ENCODE measurements at regions not wholly inside any gene's neighbourhood (a gene's known extent, or its start where the extent isn't known, plus 50 kb on each side); places are given as distances from the start of the nearest gene placed in this dataset.

DNA sequence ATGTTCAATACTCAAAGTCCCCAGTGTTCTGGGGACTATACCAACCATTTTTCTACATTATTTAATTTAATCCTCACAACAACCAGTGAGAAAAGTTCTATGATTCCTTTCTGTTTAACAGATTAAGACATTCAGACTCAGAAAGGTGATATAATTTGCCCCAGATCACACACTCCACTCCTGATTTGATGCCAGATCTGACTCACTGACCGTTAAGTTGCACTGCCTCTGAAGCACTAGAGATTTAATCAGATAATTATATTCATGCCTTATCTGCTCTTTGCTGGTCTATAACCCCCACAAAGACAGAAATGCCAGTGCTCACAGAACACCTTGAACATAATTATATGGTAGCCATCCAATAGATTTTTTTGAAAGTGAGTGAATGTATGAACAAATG, 501.0 kb downstream of the IGSF11 start:
- WGBS (ENCODE audit: low lambda C conversion rate) = 11% methylated on average over 1 of the region's 1 CpG

DNA sequence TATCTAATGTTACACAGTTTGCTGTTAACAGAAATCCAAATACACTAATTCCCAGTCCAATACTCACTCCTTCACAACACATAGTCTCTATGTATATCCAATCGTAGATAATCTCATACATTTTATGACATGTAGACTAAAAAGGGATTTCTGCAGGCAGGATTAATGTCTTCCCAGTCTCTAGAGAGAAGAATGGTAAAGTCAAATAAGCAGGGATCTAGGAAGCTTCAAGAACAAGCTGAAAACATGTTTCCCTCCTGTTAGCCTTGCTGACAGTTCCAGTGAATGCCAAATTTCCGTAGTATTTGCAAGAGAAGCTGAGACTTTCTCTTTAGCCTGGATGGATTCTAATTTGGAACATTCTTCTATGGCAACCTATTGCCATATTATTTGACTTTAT, 500.1 kb downstream of the IGSF11 start:
- Histone ChIP-seq H3K9ac (no peak overlapping the region), H3K4me2 (no peak overlapping the region), H3K36me3 (replicated peaks in 1 of 2; ENCODE audit: control insufficient read depth in 1 of 2, insufficient read depth in 2 of 2, low read length in 1 of 2) (no peaks in the 10 kb centered on the region), H3K4me3 (ENCODE audit: low read depth in 2 of 2, low read length in 1 of 2) (no peak overlapping the region), H4K20me1 (ENCODE audit: insufficient read depth) (no peaks in the 10 kb centered on the region), H3K79me2 (ENCODE audit: insufficient read depth) (no peaks in the 10 kb centered on the region), H3K9me2 (no peaks in the 10 kb centered on the region), H3K27ac (ENCODE audit: low read depth in 2 of 2, low read length in 1 of 2) (no peak overlapping the region), H3K9me3 (no peaks in the 10 kb centered on the region), H3K27me3 (ENCODE audit: insufficient read depth) (no peaks in the 10 kb centered on the region), H2AFZ (ENCODE audit: low read depth) (no peak overlapping the region), H3K4me1 (ENCODE audit: control insufficient read depth in 1 of 2, insufficient read depth in 2 of 2, low read depth in 1 of 2, low read length in 1 of 2) (peaks cover 0 to 10% of the 10 kb centered on the region in 2 experiments; a peak in 2 of 4 replicates), H3F3A (replicated peaks; ENCODE audit: insufficient read depth) (no peaks in the 10 kb centered on the region)
- 46% methylated on average over 2 of the region's 2 CpGs for WGBS (ENCODE audit: low lambda C conversion rate)
- TF ChIP-seq MEF2A (IDR thresholded peaks at IDR 0.05; ENCODE audit: borderline replicate concordance, low read depth) (no peak), EZH2phosphoT487 (IDR thresholded peaks at IDR 0.05; ENCODE audit: borderline replicate concordance, low read depth) (no peak), SIN3A (IDR thresholded peaks at IDR 0.05; ENCODE audit: borderline replicate concordance, low read depth, low read length) (no peak), GATA2 (CRISPR knock-in tag; IDR thresholded peaks at IDR 0.05) (no peak), RXRA (IDR thresholded peaks at IDR 0.05; ENCODE audit: borderline replicate concordance, low read depth) (no peak), EP300 (IDR thresholded peaks at IDR 0.05; ENCODE audit: borderline replicate concordance in 1 of 2, low read depth in 1 of 2, low read length in 1 of 2) (no peak), FOSL2 (IDR thresholded peaks at IDR 0.05; ENCODE audit: borderline replicate concordance, low read depth) (no peak), MXI1 (IDR thresholded peaks at IDR 0.05; ENCODE audit: low read depth, low read length) (no peak), PBX3 (IDR thresholded peaks at IDR 0.05) (no peak), CTCF (IDR thresholded peaks at IDR 0.05) (no peak), TEAD4 (IDR thresholded peaks at IDR 0.05; ENCODE audit: borderline replicate concordance, insufficient read depth) (no peak), FOXM1 (IDR thresholded peaks at IDR 0.05; ENCODE audit: low read depth) (no peak)
- DNase-seq = no peak
- CTCF ChIA-PET = no interaction called here
- POLR2A ChIA-PET = no interaction called here

More for the DNA sequence above, 501.0 kb downstream of the IGSF11 start:
- no peaks in the 10 kb centered on the region for H3K9me3 ChIP-seq
- no peaks in the 10 kb centered on the region for H4K20me1 ChIP-seq (ENCODE audit: insufficient read depth)
- no peaks in the 10 kb centered on the region for H3F3A ChIP-seq (replicated peaks; ENCODE audit: insufficient read depth)
- no peak overlapping the region for H3K4me3 ChIP-seq (ENCODE audit: low read depth in 2 of 2, low read length in 1 of 2)
- no peak for DNase-seq
- H3K4me2 ChIP-seq = no peak overlapping the region
- H3K27ac ChIP-seq (ENCODE audit: low read depth in 2 of 2, low read length in 1 of 2) = no peak overlapping the region
- no peaks in the 10 kb centered on the region for H3K36me3 ChIP-seq (replicated peaks in 1 of 2; ENCODE audit: control insufficient read depth in 1 of 2, insufficient read depth in 2 of 2, low read length in 1 of 2)
- TF ChIP-seq EP300 (IDR thresholded peaks at IDR 0.05; ENCODE audit: borderline replicate concordance in 1 of 2, low read depth in 1 of 2, low read length in 1 of 2) (peak in 1 of 2 experiments; percentile 15; a peak in 1 of 4 replicates), SMC3 (IDR thresholded peaks at IDR 0.05; ENCODE audit: low read depth, low read length) (no peak)
- ChIA-PET CTCF (no interaction called here), POLR2A (no interaction called here)
- H3K9me2 ChIP-seq = no peaks in the 10 kb centered on the region
- H3K79me2 ChIP-seq (ENCODE audit: insufficient read depth) = no peaks in the 10 kb centered on the region
- H3K27me3 ChIP-seq (ENCODE audit: insufficient read depth) = no peaks in the 10 kb centered on the region
- H3K4me1 ChIP-seq (ENCODE audit: control insufficient read depth in 1 of 2, insufficient read depth in 2 of 2, low read depth in 1 of 2, low read length in 1 of 2) = peaks cover 0 to 10% of the 10 kb centered on the region in 2 experiments; a peak in 2 of 4 replicates
- no peak overlapping the region for H2AFZ ChIP-seq (ENCODE audit: low read depth)
- H3K9ac ChIP-seq = no peak overlapping the region
